ENCODE measurements at regions not wholly inside any gene's neighbourhood (a gene's known extent, or its start where the extent isn't known, plus 50 kb on each side); places are given as distances from the start of the nearest gene placed in this dataset.

GRCh38 chr14:28088125-28088524 is 678.5 kb upstream of the FOXG1 start:
- no peak for DNase-seq (ENCODE audit: low read depth, low spot score)
- no peak overlapping the region for H3K4me3 ChIP-seq (ENCODE audit: low read length)

- DNase-seq (ENCODE audit: low read depth, low spot score): no peak
- H3K4me3 ChIP-seq (ENCODE audit: low read length): no peak overlapping the region
Observed at GRCh38 chr14:28097585-28097984, 669.0 kb upstream of the FOXG1 start.

- no peak overlapping the region for H3K4me3 ChIP-seq (ENCODE audit: low read length)
- DNase-seq (ENCODE audit: low read depth, low spot score): no peak
Observed at GRCh38 chr14:28098856-28099255, 667.7 kb upstream of the FOXG1 start.

GRCh38 chr14:28102001-28102400 is 664.6 kb upstream of the FOXG1 start:
- DNase-seq (ENCODE audit: low read depth, low spot score): no peak
- H3K4me3 ChIP-seq (ENCODE audit: low read length): no peak overlapping the region

GRCh38 chr14:28102814-28103213 is 663.8 kb upstream of the FOXG1 start:
- DNase-seq (ENCODE audit: low read depth, low spot score): no peak
- H3K4me3 ChIP-seq (ENCODE audit: low read length): no peak overlapping the region

GRCh38 chr14:28113311-28113710 is 653.3 kb upstream of the FOXG1 start:
- H3K4me3 ChIP-seq (ENCODE audit: low read length): no peak overlapping the region
- no peak for DNase-seq (ENCODE audit: low read depth, low spot score)

GRCh38 chr14:28116716-28117115 is 649.9 kb upstream of the FOXG1 start:
- DNase-seq (ENCODE audit: low read depth, low spot score): no peak
- no peak overlapping the region for H3K4me3 ChIP-seq (ENCODE audit: low read length)

- DNase-seq (ENCODE audit: low read depth, low spot score): no peak
- H3K4me3 ChIP-seq (ENCODE audit: low read length): no peak overlapping the region
Observed at GRCh38 chr14:28119849-28120248, 646.7 kb upstream of the FOXG1 start.

- no peak overlapping the region for H3K4me3 ChIP-seq (ENCODE audit: low read length)
- no peak for DNase-seq (ENCODE audit: low read depth, low spot score)
Observed at GRCh38 chr14:28120391-28120790, 646.2 kb upstream of the FOXG1 start.

- no peak overlapping the region for H3K4me3 ChIP-seq (ENCODE audit: low read length)
- no peak for DNase-seq (ENCODE audit: low read depth, low spot score)
Observed at GRCh38 chr14:28121512-28122297, 644.9 kb upstream of the FOXG1 start.

- DNase-seq (ENCODE audit: low read depth, low spot score): no peak
- no peak overlapping the region for H3K4me3 ChIP-seq (ENCODE audit: low read length)
Observed at GRCh38 chr14:28130610-28131284, 635.8 kb upstream of the FOXG1 start.

GRCh38 chr14:28138341-28138740 is 628.2 kb upstream of the FOXG1 start:
- no peak overlapping the region for H3K4me3 ChIP-seq (ENCODE audit: low read length)
- DNase-seq (ENCODE audit: low read depth, low spot score): no peak

GRCh38 chr14:28141662-28142061 is 624.9 kb upstream of the FOXG1 start:
- H3K4me3 ChIP-seq (ENCODE audit: low read length): no peak overlapping the region
- DNase-seq (ENCODE audit: low read depth, low spot score): no peak

GRCh38 chr14:28142400-28143015 is 624.1 kb upstream of the FOXG1 start:
- peak; percentile 2 for DNase-seq (ENCODE audit: low read depth, low spot score)

GRCh38 chr14:28143316-28143715 is 623.3 kb upstream of the FOXG1 start:
- DNase-seq (ENCODE audit: low read depth, low spot score): no peak
- no peak overlapping the region for H3K4me3 ChIP-seq (ENCODE audit: low read length)

More at GRCh38 chr14:28142400-28143015, 624.1 kb upstream of the FOXG1 start:
- no peak overlapping the region for H3K4me3 ChIP-seq (ENCODE audit: low read length)

- no peak for DNase-seq (ENCODE audit: low read depth, low spot score)
- H3K4me3 ChIP-seq (ENCODE audit: low read length): no peak overlapping the region
Observed at GRCh38 chr14:28151926-28152325, 614.7 kb upstream of the FOXG1 start.

- no peak for DNase-seq (ENCODE audit: low read depth, low spot score)
Observed at GRCh38 chr14:28152453-28153044, 614.0 kb upstream of the FOXG1 start.

GRCh38 chr14:28157289-28157869 is 609.2 kb upstream of the FOXG1 start:
- H3K4me3 ChIP-seq (ENCODE audit: low read length): no peak overlapping the region
- no peak for DNase-seq (ENCODE audit: low read depth, low spot score)

More at GRCh38 chr14:28152453-28153044, 614.0 kb upstream of the FOXG1 start:
- H3K4me3 ChIP-seq (ENCODE audit: low read length): no peak overlapping the region
